ENCODE measurements at regions not wholly inside any gene's neighbourhood (a gene's known extent, or its start where the extent isn't known, plus 50 kb on each side); places are given as distances from the start of the nearest gene placed in this dataset.

GRCh38 chr2:154912215-154912614 is 213.7 kb downstream of the KCNJ3 start:
- TF ChIP-seq, protein P1, sequence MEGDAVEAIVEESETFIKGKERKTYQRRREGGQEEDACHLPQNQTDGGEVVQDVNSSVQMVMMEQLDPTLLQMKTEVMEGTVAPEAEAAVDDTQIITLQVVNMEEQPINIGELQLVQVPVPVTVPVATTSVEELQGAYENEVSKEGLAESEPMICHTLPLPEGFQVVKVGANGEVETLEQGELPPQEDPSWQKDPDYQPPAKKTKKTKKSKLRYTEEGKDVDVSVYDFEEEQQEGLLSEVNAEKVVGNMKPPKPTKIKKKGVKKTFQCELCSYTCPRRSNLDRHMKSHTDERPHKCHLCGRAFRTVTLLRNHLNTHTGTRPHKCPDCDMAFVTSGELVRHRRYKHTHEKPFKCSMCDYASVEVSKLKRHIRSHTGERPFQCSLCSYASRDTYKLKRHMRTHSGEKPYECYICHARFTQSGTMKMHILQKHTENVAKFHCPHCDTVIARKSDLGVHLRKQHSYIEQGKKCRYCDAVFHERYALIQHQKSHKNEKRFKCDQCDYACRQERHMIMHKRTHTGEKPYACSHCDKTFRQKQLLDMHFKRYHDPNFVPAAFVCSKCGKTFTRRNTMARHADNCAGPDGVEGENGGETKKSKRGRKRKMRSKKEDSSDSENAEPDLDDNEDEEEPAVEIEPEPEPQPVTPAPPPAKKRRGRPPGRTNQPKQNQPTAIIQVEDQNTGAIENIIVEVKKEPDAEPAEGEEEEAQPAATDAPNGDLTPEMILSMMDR (conservative IDR thresholded peaks at IDR 0.05; ENCODE audit: low read length): no peak
- TF ChIP-seq EZH2phosphoT487 (IDR thresholded peaks at IDR 0.05; ENCODE audit: borderline replicate concordance): no peak
